ENCODE measurements at regions not wholly inside any gene's neighbourhood (a gene's known extent, or its start where the extent isn't known, plus 50 kb on each side); places are given as distances from the start of the nearest gene placed in this dataset.

- no peak for DNase-seq (ENCODE audit: low read depth)
These were observed 382.9 kb downstream of the QKI start for GRCh38 chr6:163797296-163797845.

- peak; percentile 41 for DNase-seq (ENCODE audit: low read depth)
These were observed 378.8 kb downstream of the QKI start for GRCh38 chr6:163793011-163793983.

GRCh38 chr6:163790266-163790840, 375.8 kb downstream of the QKI start:
- no peak for DNase-seq (ENCODE audit: low read depth)

GRCh38 chr6:163789199-163789810, 374.8 kb downstream of the QKI start:
- no peak for DNase-seq (ENCODE audit: low read depth)

GRCh38 chr6:163786995-163787671, 372.6 kb downstream of the QKI start:
- no peak for DNase-seq (ENCODE audit: low read depth)

GRCh38 chr6:163782436-163783003, 368.0 kb downstream of the QKI start:
- DNase-seq (ENCODE audit: low read depth), result no peak

GRCh38 chr6:163780994-163781393, 366.5 kb downstream of the QKI start:
- no peak for DNase-seq (ENCODE audit: low read depth)

- DNase-seq (ENCODE audit: low read depth), result no peak
These were observed 365.3 kb downstream of the QKI start for GRCh38 chr6:163779727-163780284.

GRCh38 chr6:163777716-163778115, 363.2 kb downstream of the QKI start:
- DNase-seq (ENCODE audit: low read depth), result no peak

GRCh38 chr6:163776906-163777686, 362.6 kb downstream of the QKI start:
- DNase-seq (ENCODE audit: low read depth), result no peak

- DNase-seq (ENCODE audit: low read depth), result no peak
These were observed 361.8 kb downstream of the QKI start for GRCh38 chr6:163776196-163776905.

GRCh38 chr6:163775313-163775712, 360.8 kb downstream of the QKI start:
- no peak for DNase-seq (ENCODE audit: low read depth)

- DNase-seq (ENCODE audit: low read depth), result no peak
These were observed 360.0 kb downstream of the QKI start for GRCh38 chr6:163774485-163774884.

GRCh38 chr6:163773646-163774045, 359.1 kb downstream of the QKI start:
- no peak for DNase-seq (ENCODE audit: low read depth)

- no peak for DNase-seq (ENCODE audit: low read depth)
These were observed 358.2 kb downstream of the QKI start for GRCh38 chr6:163772701-163773100.

- no peak for DNase-seq (ENCODE audit: low read depth)
These were observed 356.7 kb downstream of the QKI start for GRCh38 chr6:163771180-163771579.

- no peak for DNase-seq (ENCODE audit: low read depth)
These were observed 354.4 kb downstream of the QKI start for GRCh38 chr6:163768905-163769304.

- no peak for DNase-seq (ENCODE audit: low read depth)
These were observed 352.4 kb downstream of the QKI start for GRCh38 chr6:163766936-163767335.

GRCh38 chr6:163765335-163765734, 350.8 kb downstream of the QKI start:
- DNase-seq (ENCODE audit: low read depth), result no peak

GRCh38 chr6:163764565-163764964, 350.0 kb downstream of the QKI start:
- DNase-seq (ENCODE audit: low read depth), result no peak
